GM21576 (cell line): ENCODE measurements at regions not wholly inside any gene's neighbourhood (a gene's known extent, or its start where the extent isn't known, plus 50 kb on each side); places are given as distances from the start of the nearest gene placed in this dataset.

Experiments used
- ATAC-seq: cut with Tn5 transposase; IDR thresholded peaks from one replicate; pipeline ENCODE4 v1.9.1; 2021; ENCODE audit warnings: mild to moderate bottlenecking, moderate library complexity; ENCODE audit not compliant: unreplicated experiment

DNA sequence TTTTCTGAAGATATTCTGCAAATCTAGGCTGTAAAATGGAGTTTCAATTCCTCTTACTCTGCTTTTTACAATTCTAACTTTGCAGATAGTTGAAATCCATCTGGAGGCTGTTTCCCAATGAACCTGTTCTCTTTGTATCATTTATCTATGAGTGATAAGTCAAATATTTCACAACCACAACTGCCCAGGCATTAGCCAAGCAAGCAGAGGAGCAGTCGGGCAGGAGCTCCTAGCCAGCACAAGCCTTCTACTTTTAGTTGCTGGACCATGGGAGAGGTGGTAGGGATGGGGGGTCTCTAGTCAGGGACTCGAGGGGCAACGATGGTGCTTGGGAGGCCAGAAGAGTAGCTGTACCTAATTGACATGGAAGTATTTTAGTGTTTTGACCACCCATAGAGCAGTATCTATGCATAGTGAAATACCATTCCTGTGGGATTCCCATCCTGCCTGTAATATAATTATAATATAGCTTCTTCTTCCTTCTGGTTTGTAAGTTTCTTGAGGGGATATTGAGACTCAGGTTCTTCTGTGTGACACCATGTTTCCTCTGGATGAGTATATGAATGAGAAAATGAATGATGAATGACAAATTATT is 353.5 kb upstream of the IL12A start:
- no peak for ATAC-seq

DNA sequence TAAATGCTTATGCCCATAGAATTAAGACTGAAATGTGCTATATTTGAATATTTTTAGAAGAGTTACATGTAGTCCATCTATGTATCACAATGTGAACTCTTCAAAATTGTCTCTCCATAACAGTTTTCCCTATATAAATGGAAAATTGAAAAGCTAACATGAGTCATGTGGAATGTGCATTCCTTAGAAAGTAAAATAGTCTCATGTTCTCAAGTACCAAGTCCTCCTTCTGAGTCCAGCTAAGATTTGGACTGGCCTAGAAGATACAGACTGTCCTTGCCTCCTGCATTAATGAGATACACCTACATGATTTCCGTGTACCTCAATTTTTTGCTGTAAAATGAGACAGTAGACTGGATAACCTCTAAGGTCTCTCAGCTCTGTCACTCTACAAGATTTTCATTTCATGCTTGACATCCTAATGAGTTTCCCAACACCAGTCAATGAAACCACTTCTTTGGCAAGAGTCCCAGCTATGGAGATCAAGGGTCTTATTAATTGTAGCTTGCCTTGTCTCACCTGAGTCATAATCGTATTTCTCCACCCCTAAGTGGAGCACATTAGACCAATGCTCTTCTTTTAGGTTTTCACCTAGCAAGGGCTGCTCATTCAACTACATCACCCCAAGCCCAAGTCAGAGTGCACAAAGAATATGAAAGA is 350.6 kb upstream of the IL12A start:
- ATAC-seq = no peak

DNA sequence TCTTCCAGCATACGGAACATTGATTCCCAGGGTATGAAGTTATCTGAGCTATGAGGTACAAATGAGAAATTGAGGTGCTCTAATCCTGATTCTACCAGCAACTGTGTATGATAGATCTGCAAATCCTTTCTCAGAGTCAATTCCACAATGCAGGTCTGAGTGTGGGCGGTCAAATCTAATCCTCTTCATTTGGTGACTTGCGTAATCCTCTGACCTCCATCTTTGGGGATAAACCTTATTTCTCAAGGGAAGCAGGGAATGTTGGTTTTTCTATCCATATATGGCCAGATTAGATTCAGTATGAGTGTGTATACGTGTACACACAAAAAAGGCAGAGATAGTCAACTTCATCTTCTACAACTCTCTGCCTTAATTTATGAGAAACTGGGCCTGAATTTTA is 348.4 kb upstream of the IL12A start:
- ATAC-seq = no peak

DNA sequence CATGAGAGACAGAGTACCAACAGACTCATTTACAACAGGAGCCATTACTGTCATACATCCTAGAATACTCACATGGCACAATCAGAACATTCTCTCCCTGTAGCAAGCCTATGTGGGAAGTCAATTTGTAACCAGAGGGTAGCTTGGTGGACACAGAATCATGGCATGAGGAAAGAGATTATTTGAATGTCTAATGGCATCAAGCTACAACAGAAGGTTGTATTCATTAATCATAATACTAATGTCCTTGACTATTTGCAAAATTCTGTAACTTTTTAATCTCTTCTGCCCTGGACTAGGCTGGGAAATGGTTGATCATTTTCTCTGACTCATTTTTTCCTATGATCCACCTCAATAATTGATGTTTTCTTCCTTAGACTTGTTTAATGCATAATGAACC is 345.2 kb upstream of the IL12A start:
- no peak for ATAC-seq

DNA sequence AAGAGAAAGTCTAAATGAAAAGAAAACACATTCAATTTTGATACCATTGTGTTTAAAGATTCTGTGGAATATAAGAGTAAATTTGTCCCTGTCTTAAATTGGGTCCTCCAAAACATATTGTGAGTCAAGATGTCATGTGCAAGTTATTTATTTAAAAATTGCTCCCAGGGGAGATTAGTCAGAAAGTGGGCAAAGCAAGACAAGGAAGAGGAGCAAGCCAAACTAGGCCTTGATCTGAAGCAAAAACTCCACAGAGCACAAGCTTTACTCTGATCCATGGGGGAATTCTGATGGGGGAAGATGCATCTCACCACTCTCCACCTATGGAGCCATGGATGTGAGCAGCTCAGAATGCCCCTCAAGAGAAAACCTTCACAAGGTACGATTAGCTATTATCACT is 342.8 kb upstream of the IL12A start:
- ATAC-seq = no peak

DNA sequence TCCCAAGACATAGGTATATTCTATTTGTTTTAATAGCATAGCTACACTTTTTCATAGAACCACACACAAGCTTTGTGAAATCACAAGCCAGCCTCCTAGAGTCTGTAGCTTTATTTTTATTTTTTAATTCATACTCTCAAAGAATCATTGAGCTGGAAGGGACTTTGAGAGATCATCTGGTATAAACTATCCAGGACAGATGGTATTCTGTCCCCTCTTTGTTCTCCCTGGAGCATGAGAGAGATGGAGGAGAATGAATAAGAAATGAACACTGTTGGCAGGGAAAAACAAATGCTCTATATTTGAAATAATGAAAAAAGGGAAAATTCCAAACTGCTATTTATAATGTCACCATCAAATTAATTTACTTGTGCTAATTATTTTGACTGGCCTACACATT is 338.7 kb upstream of the IL12A start:
- ATAC-seq = no peak

DNA sequence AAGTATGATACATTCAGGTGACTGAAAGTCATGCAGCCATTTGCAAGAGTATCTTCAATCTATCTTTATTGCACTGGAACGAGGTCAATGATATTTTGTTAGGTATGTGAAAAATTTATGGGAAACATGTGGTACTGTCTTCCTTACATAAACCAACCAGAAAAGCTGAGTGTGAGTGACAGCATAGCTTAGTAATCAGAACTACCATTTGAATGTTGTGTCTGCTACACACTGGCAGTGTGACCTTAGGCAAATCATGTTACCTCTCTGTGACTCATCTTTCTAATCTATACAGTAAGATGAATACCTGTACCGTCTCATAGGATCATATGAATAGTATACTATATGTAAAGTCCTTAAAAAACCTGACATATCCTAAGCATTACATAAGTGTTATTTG is 337.9 kb upstream of the IL12A start:
- ATAC-seq = no peak

DNA sequence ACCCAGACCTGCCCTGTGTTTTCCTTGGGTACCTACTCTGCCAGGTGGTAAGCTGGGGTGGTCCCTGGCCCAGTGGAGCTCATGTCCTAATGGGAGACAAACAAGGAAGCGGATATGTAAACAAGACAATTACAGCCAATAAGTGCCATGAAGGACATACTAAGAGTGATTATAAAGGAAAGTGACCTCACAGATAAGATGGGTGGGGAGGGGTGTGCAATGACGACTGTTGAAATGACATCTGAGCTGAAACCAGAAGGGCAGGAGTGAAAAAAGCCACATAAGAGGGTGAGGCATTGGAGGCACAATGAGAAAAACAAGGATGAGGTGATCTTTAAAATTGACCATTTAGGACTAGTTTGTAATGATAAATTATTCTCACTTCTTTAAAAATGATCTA is 336.2 kb upstream of the IL12A start:
- ATAC-seq = no peak

DNA sequence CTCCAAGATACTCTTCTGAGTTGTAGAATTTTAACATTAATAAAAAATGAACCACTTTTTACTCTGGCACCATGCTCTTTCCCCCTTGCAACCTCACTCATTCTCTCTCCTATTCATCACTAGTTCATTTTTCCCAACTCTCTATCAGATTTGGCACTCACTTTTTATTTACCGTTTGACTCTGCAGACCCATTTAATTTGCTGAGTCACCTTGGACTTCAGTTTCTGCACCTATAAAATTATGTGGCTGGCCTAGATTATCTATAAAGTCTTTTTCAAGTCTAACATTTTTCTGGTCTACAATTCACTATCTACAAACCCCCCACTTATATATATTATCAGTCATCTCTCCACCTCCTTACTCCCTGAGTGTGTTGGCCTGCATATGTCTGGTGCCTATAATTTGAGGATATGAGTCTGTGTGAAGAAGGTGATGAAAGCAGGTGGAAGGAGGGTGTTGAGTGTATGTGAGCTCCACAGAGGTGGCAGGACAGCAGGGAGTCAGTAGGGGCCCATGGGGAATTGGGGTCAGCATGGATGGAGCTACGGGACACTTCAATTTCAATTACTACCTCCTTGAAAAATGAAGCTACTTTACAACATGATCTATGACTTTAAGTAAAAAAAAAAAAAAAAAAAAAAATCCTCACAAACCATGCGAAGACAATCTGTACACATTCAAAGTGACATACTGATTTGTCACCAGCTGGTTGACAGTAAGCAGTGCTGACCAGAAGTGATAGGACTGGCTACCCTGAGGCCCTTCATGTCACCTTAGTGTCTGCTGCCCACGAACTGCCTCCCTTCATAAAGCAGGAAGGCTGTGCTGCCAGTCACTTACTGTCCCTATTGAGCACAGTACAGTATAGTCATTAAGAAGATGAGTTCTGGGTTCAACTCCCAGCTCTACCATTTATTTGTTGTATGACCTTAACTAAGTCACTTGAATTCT is 334.2 kb upstream of the IL12A start:
- ATAC-seq = no peak

DNA sequence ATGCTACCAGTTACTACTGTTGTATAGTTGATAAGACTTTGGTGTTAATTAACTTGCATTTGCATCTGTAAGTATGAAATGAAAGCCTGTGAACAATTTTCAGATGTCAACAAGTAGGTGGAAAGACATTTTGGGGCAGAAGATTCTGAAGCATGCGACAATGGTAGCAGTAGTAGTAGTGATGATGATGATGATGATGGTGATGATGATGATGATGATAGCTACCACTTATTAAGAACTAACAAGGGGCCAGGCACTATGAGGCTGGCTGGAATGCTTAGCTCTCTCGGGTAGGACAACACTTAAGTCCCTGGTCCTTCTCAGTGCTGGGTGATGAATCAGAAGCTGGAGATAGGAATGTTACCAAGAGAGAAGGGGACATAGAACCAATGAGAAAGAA is 333.4 kb upstream of the IL12A start:
- ATAC-seq = no peak

DNA sequence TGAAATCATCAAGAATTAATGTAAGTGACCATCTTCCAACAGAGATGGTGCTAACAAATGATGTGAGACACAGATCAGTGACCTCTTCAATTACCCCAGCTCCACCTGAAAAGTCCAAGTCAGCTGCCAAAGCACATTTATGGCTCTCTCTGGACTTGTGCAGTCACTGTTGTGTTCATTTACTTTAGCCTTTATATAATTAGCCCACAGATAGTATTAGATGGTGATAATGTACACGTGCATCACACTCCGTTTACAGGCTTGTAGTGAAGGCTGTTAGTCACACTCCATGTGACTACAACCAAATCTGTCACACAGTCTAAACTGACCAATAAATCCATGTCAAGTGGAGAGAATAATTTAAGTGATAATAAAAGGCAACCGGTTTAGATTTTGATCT is 331.5 kb upstream of the IL12A start:
- ATAC-seq = no peak

DNA sequence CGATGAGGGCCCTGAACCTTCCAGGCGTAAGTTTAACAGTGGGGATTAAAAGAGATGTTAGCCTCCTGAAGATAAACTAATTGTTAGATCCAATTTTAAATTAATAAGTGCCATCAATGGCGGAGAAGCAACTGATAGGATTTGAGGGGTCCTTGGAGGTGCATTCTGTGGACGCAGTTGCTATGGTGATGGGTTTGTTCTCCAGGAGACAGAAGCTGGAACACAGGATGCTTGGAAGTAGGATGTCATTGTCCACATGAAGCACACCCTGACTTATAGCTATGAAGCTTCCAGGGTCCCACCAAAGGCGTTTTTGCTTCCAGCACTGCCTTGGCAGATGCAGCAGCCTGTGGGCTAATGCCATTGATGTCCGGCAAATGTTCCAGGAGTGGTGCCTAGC is 331.0 kb upstream of the IL12A start:
- ATAC-seq = no peak

DNA sequence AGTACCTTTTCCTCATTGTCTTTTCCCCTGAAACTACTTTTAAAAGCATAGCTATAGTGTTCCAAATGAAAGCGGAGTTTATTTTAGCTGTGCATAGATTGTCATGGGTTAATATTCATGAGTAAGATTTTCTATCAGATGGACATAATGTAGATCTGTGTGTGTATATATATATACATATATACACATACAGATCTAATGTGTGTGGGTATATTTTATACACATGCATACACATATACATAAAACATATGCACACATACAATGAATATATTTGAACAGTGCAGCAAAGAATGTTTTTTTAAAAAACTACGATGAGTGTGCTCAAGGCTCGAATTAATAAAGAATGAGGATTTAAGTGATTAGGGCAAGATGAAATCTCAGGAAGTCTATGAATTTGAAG is 328.3 kb upstream of the IL12A start:
- no peak for ATAC-seq

DNA sequence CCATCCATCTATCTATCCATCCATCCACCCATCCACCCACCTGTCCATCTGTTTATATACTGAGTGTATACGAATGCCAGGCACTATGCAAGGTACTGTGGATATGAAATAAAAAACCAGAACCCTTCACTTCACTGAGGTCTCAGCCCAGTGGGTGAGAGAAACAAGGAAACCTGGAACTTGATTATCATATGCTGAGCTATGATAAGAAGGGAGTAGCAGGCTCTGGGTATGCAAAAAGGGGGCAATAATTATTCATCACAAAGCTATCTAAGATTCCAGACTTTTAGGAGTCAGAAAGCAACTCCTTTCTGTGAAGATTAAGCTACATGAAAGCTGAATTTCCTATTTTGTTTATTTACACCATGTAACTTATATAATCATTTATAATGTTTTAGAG is 327.7 kb upstream of the IL12A start:
- ATAC-seq = no peak

DNA sequence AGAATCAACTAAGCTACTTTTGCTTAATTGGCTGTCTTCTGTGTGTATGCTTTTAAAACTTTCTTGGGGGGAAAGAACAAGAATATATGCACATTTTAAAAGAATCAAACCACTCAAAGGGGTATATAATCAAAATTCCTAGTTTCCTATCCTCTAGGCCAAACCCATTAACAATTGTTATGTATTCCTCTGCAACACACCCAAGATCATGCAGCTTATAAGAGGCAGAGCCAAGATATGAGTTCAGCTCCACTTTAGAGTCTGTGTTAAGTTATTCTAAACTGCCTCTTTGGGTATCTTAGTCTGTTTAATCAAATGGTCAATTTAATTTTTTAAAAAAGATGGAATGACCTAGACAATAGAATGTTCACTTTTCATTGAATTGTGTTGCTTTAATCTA is 326.1 kb upstream of the IL12A start:
- ATAC-seq = no peak

DNA sequence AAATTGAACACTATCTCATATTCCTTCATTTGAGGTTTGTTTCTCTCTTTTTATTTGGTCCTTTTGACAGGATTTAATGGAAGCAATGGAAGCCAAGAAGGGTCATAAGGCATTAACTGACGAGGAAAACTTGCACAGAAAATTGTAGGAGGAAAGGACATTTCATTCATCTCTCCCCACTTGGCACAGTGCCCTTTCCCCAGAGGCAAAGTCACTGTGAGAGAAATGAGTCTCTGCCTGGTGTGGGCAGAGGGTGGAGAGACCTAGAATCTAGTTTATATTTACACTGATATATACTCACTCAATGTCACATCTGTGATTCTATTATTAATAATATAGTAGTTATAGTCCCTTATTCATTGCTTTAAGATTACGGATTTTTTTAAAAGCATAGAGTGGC is 324.6 kb upstream of the IL12A start:
- no peak for ATAC-seq

DNA sequence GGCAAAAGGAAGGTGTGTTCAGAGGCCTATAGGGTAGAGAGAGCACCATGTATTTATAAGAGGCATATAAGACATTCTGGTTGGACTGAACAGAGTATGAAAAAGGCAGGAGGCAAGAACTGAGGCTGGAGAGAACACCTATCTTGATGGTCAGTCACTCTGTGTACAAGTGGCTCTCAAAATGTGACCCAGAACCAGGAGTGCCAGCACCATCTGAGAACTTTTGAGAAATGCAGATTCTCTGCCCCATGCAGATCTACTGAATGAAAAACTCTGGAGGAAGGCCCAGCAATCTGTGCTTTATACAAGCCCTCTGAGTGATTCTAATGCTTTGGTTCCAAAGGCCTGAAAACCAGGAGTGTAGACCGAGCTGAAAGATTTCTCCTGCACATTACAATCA is 324.0 kb upstream of the IL12A start:
- no peak for ATAC-seq

DNA sequence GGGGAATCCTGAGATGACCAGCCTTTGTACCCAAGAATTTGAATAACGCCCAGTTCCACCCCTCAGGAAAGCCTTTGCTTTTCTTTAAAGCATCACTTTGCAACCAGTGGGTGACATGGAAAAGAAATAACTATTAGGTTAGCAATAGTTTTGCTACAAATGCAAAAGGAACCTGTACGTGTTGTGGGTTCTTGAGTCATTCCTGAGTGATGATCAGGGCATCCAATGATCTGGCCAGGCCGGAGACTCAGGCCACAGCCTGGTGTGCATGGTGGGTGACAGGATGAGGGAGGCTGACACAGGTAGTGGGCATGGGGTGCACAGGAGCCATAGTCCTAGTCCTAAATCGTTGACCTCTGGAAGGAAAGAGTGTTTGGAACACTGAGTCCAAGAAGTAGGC is 321.4 kb upstream of the IL12A start:
- no peak for ATAC-seq

DNA sequence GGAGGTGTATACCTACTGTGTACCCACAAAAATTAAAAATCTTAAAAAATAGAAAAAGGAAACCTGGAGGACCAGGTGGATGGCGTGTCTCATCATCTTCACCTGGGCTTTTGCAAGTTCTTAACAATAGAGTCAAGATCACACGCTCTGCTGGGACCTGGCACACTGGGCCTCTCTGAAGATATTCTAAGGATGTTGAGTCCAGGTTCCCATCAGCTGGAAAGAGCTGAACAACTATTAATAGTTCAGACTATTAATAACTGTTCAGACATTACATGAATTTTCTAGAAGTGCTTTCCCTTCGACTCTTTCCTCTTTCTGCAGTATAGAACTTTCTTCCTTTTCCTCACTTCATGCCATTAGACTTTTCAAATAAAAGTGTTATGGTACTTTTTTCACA is 320.2 kb upstream of the IL12A start:
- ATAC-seq = no peak

DNA sequence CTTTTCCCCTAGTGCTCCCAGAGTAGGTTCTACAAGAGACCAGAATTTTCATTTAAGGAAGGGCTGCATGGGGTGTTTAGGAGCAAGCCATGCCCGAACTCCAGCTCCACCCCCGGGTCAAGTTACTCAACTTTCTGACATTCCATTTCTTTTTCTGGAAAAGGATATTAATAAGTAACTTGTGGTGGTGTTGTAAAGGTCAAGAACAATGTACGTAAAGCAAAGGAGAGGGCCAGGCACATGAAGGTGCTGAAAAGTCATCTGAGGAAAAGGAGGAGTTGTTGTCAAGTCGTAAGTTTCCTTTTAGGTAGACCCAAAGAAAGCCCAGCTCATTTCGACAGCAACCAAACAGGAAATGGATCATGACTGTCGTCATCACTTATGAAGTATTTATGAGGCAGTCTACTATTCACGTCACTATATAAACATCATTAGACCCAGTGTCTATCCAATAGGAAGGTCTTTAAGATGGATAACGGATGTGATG is 319.6 kb upstream of the IL12A start:
- ATAC-seq = no peak

DNA sequence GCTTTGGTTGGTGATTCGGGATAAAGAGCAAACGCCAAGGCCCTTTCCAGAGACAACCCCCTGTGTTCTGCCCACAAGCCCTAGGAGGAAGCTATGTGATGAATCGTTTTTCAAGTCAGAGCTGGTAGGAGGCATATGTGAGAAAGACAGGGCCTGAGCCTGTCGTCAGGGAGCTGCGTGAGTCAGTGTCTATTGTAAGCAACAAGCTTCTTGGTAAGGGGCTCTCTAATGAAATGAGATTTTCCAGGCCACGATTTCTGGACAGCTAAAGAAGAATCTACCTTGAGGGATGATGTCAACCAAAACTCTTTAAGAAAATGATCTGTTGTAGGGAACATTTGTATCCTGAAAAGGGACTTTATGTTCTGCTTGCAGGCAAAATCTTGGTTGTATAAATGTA is 318.9 kb upstream of the IL12A start:
- no peak for ATAC-seq
